SK-N-SH treated with all-trans-retinoic acid at 6 μM for 48 hours (cell line): ENCODE measurements at regions not wholly inside any gene's neighbourhood (a gene's known extent, or its start where the extent isn't known, plus 50 kb on each side); places are given as distances from the start of the nearest gene placed in this dataset.

Source experiments
- ATAC-seq: fragments of 200-7000 bp; cut with Tn5 transposase; 3 replicates; pipeline ENCODE4 v1.9.1; 2020; ENCODE audit warnings: mild to moderate bottlenecking, moderate library complexity
- ARNTL ChIP-seq: fragments of 450-650 bp; formaldehyde crosslinking; IDR thresholded peaks from 2 replicates; pipeline ENCODE4 v1.5.0; 2020; ENCODE audit warnings: low read depth, mild to moderate bottlenecking, moderate library complexity, borderline replicate concordance
- BACH2 ChIP-seq: fragments of 250-450 bp; sonication (Bioruptor Pico); IDR thresholded peaks from 2 replicates; pipeline ENCODE4 v1.9.0; 2021; ENCODE audit warnings: mild to moderate bottlenecking, borderline replicate concordance
- CREB5 ChIP-seq: fragments of 250-450 bp; sonication (Bioruptor Pico); IDR thresholded peaks from 2 replicates; pipeline ENCODE4 v1.5.1; 2020; ENCODE audit warnings: low read depth, mild to moderate bottlenecking, moderate library complexity
- CSDC2 ChIP-seq: fragments of 250-450 bp; sonication (Bioruptor Pico); IDR thresholded peaks from 2 replicates; pipeline ENCODE4 v1.5.0; 2020; ENCODE audit warnings: mild to moderate bottlenecking, moderate library complexity
- ESRRG ChIP-seq: fragments of 250-450 bp; sonication (Bioruptor Pico); IDR thresholded peaks from 2 replicates; pipeline ENCODE4 v1.6.1; 2021; ENCODE audit warnings: mild to moderate bottlenecking
- ISL1 ChIP-seq: fragments of 250-450 bp; sonication (Bioruptor Pico); IDR thresholded peaks from 2 replicates; pipeline ENCODE4 v2.1.2; 2022; ENCODE audit warnings: mild to moderate bottlenecking, moderate library complexity
- OSR1 ChIP-seq: fragments of 250-450 bp; sonication (Bioruptor Pico); IDR thresholded peaks from 2 replicates; pipeline ENCODE4 v1.8.0; 2022; ENCODE audit warnings: moderate library complexity, mild to moderate bottlenecking, inconsistent platforms
- POU6F1 ChIP-seq: fragments of 250-450 bp; sonication (Bioruptor Pico); IDR thresholded peaks from 2 replicates; pipeline ENCODE4 v1.8.0; 2021; ENCODE audit warnings: low read depth, mild to moderate bottlenecking, moderate library complexity, borderline replicate concordance
- PPARA ChIP-seq: fragments of 250-450 bp; sonication (Bioruptor Pico); IDR thresholded peaks from 2 replicates; pipeline ENCODE4 v1.5.0; 2020; ENCODE audit warnings: mild to moderate bottlenecking, borderline replicate concordance
- RARB ChIP-seq: fragments of 250-450 bp; sonication (Bioruptor Pico); IDR thresholded peaks from 2 replicates; pipeline ENCODE4 v1.8.0; 2021; ENCODE audit warnings: mild to moderate bottlenecking, moderate library complexity
- SNAI2 ChIP-seq: fragments of 250-450 bp; sonication (Bioruptor Pico); IDR thresholded peaks from 2 replicates; pipeline ENCODE4 v1.5.0; 2020; ENCODE audit warnings: mild to moderate bottlenecking, moderate library complexity
- TCF4 ChIP-seq: fragments of 250-450 bp; sonication (Bioruptor Pico); IDR thresholded peaks from 2 replicates; pipeline ENCODE4 v1.8.0; 2021; ENCODE audit warnings: mild to moderate bottlenecking, moderate library complexity, borderline replicate concordance
- TOX ChIP-seq: fragments of 250-450 bp; sonication (Bioruptor Pico); IDR thresholded peaks from 2 replicates; pipeline ENCODE4 v1.8.0; 2021; ENCODE audit warnings: mild to moderate bottlenecking, moderate library complexity, borderline replicate concordance
- ZC3H10 ChIP-seq: fragments of 250-450 bp; sonication (Bioruptor Pico); IDR thresholded peaks from 2 replicates; pipeline ENCODE4 v1.5.1; 2021; ENCODE audit warnings: mild to moderate bottlenecking, moderate library complexity
- ZFP3 ChIP-seq: fragments of 250-450 bp; sonication (Bioruptor Pico); IDR thresholded peaks from 2 replicates; pipeline ENCODE4 v1.5.0; 2020; ENCODE audit warnings: mild to moderate bottlenecking, moderate library complexity
- ZFP30 ChIP-seq: fragments of 450-650 bp; formaldehyde crosslinking; IDR thresholded peaks from 2 replicates; pipeline ENCODE4 v1.5.0; 2022; ENCODE audit warnings: mild to moderate bottlenecking, moderate library complexity
- ZNF565 ChIP-seq: fragments of 450-650 bp; formaldehyde crosslinking; conservative IDR thresholded peaks from 2 replicates; pipeline ENCODE4 v1.5.0; 2020; ENCODE audit warnings: low read depth, mild to moderate bottlenecking, moderate library complexity
- ZNF70 ChIP-seq: fragments of 450-650 bp; formaldehyde crosslinking; IDR thresholded peaks from 2 replicates; pipeline ENCODE4 v1.5.0; 2020; ENCODE audit warnings: mild to moderate bottlenecking, moderate library complexity
- ZNF8 ChIP-seq: fragments of 450-650 bp; formaldehyde crosslinking; IDR thresholded peaks from 2 replicates; pipeline ENCODE4 v1.5.0; 2020; ENCODE audit warnings: mild to moderate bottlenecking, moderate library complexity
- TF ChIP-seq, protein P1 (sequence below): fragments of 250-450 bp; sonication (Bioruptor Pico); IDR thresholded peaks from 2 replicates; pipeline ENCODE4 v1.8.0; 2020; ENCODE audit warnings: mild to moderate bottlenecking, moderate library complexity, borderline replicate concordance
- TF ChIP-seq, protein P2 (sequence below): fragments of 250-450 bp; sonication (Bioruptor Pico); IDR thresholded peaks from 2 replicates; pipeline ENCODE4 v1.5.0; 2020; ENCODE audit warnings: mild to moderate bottlenecking, moderate library complexity

DNA sequence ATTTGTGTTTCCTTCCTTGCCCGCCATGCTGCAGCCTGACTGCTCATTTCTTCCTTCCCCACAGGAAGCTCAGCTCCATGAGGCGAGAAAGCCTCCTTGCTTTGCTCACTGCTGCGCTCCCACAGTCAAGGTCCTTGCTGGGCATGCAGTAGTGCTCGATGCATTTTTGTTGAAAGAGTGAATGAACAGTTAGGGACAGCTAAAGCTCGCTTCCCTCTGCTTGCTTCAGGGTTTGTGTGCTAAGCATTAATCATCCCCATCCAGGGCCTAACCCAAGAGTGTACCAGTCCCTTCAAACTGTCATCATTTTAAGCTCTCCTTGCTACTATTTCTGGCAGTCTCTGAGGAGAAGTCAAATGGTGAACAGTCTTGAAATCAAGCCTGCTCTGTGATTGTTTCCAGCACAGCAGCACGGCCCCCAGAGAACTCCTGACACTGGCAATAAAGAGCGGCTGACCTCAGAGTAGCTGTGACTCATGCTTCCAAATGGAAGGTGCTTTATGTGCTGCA is 171.7 kb upstream of the SOX11 start:
- TF ChIP-seq SNAI2 (CRISPR knock-in tag) (no peak), BACH2 (CRISPR knock-in tag) (no peak), RARB (no peak), TCF4 (CRISPR knock-in tag) (no peak), CREB5 (CRISPR knock-in tag) (no peak), ZFP3 (CRISPR knock-in tag) (no peak), ARNTL (CRISPR knock-in tag) (no peak), CSDC2 (CRISPR knock-in tag) (no peak), ZNF565 (CRISPR knock-in tag) (no peak), PPARA (CRISPR knock-in tag) (no peak), ZFP30 (CRISPR knock-in tag) (no peak), ZNF8 (no peak), ISL1 (peak; percentile 56), ZNF70 (CRISPR knock-in tag) (0 out of 2 replicates have a peak, but pooled peaks have one; percentile 7)
- TF ChIP-seq, protein P1, sequence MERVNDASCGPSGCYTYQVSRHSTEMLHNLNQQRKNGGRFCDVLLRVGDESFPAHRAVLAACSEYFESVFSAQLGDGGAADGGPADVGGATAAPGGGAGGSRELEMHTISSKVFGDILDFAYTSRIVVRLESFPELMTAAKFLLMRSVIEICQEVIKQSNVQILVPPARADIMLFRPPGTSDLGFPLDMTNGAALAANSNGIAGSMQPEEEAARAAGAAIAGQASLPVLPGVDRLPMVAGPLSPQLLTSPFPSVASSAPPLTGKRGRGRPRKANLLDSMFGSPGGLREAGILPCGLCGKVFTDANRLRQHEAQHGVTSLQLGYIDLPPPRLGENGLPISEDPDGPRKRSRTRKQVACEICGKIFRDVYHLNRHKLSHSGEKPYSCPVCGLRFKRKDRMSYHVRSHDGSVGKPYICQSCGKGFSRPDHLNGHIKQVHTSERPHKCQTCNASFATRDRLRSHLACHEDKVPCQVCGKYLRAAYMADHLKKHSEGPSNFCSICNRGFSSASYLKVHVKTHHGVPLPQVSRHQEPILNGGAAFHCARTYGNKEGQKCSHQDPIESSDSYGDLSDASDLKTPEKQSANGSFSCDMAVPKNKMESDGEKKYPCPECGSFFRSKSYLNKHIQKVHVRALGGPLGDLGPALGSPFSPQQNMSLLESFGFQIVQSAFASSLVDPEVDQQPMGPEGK (CRISPR knock-in tag): peak; percentile 22; the same call in 1 of the 2 replicates
- TF ChIP-seq, protein P2, sequence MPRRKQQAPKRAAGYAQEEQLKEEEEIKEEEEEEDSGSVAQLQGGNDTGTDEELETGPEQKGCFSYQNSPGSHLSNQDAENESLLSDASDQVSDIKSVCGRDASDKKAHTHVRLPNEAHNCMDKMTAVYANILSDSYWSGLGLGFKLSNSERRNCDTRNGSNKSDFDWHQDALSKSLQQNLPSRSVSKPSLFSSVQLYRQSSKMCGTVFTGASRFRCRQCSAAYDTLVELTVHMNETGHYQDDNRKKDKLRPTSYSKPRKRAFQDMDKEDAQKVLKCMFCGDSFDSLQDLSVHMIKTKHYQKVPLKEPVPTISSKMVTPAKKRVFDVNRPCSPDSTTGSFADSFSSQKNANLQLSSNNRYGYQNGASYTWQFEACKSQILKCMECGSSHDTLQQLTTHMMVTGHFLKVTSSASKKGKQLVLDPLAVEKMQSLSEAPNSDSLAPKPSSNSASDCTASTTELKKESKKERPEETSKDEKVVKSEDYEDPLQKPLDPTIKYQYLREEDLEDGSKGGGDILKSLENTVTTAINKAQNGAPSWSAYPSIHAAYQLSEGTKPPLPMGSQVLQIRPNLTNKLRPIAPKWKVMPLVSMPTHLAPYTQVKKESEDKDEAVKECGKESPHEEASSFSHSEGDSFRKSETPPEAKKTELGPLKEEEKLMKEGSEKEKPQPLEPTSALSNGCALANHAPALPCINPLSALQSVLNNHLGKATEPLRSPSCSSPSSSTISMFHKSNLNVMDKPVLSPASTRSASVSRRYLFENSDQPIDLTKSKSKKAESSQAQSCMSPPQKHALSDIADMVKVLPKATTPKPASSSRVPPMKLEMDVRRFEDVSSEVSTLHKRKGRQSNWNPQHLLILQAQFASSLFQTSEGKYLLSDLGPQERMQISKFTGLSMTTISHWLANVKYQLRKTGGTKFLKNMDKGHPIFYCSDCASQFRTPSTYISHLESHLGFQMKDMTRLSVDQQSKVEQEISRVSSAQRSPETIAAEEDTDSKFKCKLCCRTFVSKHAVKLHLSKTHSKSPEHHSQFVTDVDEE: no peak
- ATAC-seq: no peak

DNA sequence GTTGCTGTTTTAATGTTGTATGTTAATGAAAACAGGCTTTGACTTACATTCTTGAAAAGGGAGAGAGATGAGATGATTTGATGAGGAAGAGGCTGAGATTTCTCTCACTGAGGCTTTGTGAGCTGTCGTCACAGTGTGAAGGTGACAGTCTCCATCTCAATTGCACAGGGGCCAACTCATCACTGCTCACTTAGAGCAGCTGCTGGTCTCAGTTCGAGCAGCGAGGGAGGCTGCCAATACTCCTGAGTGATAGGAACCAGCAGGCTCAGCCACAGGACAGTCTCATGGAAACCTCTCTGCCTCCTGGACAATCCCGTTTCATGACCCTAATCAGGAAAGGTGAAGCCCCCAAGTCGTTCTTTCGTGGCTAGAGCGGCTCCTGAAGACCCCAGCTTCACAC is 170.7 kb upstream of the SOX11 start:
- no peak for ATAC-seq

GRCh38 chr2:5524551-5524950 is 167.6 kb upstream of the SOX11 start:
- no peak for ATAC-seq
- TF ChIP-seq TOX (CRISPR knock-in tag) (no peak), ISL1 (no peak), OSR1 (no peak), PPARA (CRISPR knock-in tag) (no peak), ARNTL (CRISPR knock-in tag) (no peak), ZFP30 (CRISPR knock-in tag) (no peak), ZNF8 (no peak), ESRRG (CRISPR knock-in tag) (no peak), BACH2 (CRISPR knock-in tag) (no peak), ZC3H10 (no peak), ZFP3 (CRISPR knock-in tag) (no peak), POU6F1 (CRISPR knock-in tag) (no peak), ZNF565 (CRISPR knock-in tag) (no peak), ZNF70 (CRISPR knock-in tag) (no peak)
- TF ChIP-seq, protein P1 (CRISPR knock-in tag): no peak
- TF ChIP-seq, protein P2: no peak

More for the DNA sequence above, 170.7 kb upstream of the SOX11 start:
- TF ChIP-seq, protein P1 (CRISPR knock-in tag): no peak
